Sigmoid colon (tissue), 4 donors: ENCODE measurements at regions not wholly inside any gene's neighbourhood (a gene's known extent, or its start where the extent isn't known, plus 50 kb on each side); places are given as distances from the start of the nearest gene placed in this dataset.

Experiments
- EP300 ChIP-seq, 4 donors: sonication (generic); formaldehyde crosslinking; IDR thresholded peaks; one replicate each; pipeline ENCODE4 v1.6.1; 2017; ENCODE audit warnings: antibody characterized with exemption in 4 of 4
- POLR2A ChIP-seq, 2 donors: fragments of 450-650 bp; IDR thresholded peaks; one replicate each; pipeline ENCODE4 v1.6.1; 2016; ENCODE audit warnings: antibody characterized with exemption in 2 of 2, mild to moderate bottlenecking in 2 of 2, moderate library complexity in 2 of 2
- TF ChIP-seq, protein P1 (sequence below), 4 experiments: fragments of 450-650 bp in 3 of 4; fragments of 200-600 bp in 1 of 4; IDR thresholded peaks; one replicate each; pipeline ENCODE4 v1.5.1; 2016 to 2019; ENCODE audit warnings: antibody characterized with exemption in 4 of 4, mild to moderate bottlenecking in 3 of 4, moderate library complexity in 2 of 4

DNA sequence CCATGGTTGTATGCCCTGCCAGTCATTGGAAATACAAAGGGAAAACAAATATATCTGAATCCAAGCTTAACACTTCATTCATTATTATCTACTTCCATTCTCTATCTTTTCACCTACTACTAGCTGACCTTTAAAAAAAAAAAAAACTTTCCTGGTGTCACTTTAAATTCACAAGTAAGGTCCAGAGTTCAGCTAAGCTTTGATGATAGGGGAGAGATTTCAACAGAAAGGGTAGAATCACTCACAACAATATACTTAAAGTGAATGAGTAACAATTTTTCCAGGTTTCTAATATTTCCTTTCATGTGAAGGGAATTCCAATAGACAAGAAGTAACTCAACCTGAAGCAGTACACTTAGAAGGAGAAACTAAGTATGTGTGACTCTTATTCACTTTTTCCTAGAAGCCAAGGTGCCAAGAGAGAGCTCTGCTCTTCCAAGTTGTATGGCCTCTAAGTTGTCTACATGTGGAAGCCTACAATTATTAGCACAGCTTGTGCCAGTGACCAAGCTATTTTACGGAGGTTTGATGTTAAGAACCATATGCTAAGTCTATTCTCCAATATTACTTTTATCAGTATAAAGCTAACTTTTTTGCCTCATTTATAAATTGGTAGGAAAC, 371.7 kb downstream of the TENT5A start:
- TF ChIP-seq, protein P1, sequence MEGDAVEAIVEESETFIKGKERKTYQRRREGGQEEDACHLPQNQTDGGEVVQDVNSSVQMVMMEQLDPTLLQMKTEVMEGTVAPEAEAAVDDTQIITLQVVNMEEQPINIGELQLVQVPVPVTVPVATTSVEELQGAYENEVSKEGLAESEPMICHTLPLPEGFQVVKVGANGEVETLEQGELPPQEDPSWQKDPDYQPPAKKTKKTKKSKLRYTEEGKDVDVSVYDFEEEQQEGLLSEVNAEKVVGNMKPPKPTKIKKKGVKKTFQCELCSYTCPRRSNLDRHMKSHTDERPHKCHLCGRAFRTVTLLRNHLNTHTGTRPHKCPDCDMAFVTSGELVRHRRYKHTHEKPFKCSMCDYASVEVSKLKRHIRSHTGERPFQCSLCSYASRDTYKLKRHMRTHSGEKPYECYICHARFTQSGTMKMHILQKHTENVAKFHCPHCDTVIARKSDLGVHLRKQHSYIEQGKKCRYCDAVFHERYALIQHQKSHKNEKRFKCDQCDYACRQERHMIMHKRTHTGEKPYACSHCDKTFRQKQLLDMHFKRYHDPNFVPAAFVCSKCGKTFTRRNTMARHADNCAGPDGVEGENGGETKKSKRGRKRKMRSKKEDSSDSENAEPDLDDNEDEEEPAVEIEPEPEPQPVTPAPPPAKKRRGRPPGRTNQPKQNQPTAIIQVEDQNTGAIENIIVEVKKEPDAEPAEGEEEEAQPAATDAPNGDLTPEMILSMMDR (IDR thresholded peaks at IDR 0.05) = no peak
- no peak for TF ChIP-seq POLR2A (IDR thresholded peaks at IDR 0.05)
- no peak for TF ChIP-seq EP300 (IDR thresholded peaks at IDR 0.05)
